ENCODE measurements at regions not wholly inside any gene's neighbourhood (a gene's known extent, or its start where the extent isn't known, plus 50 kb on each side); places are given as distances from the start of the nearest gene placed in this dataset.

DNA sequence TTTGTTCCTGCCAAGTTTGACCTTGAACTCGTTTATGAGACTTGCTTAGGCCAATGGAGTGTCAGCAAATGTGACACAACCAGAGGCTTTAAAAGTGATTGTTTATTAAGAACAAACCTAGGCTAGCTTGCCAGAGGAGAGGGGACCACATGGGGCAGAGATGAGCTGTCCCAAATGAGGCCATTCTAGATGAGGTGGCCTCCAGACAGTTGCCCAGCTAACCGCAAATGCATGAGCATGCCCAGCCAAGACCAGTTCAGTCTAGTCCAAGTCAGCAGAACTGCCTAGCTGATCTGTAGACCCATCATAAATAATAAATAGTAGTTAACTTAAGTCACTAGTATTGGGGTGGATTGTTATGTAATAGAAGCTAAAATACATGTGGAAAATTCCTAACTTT is 172.8 kb upstream of the DYRK2 start:
- no peaks in the 10 kb centered on the region for H3K9me1 ChIP-seq (ENCODE audit: control insufficient read depth, insufficient read depth, low read length)
- DNase-seq (ENCODE audit: extremely low read depth in 1 of 4, low spot score in 3 of 4) (no peak), FAIRE-seq (no peak), ATAC-seq (no peak)
- in situ Hi-C loops (cut with MboI) = no loop called here
- BruUV-seq (replicated peaks) = no TSS peak
- no peaks in the 10 kb centered on the region for H4K20me1 ChIP-seq (replicated peaks; ENCODE audit: control insufficient read depth, insufficient read depth, low read length)
- no peaks in the 10 kb centered on the region for H3K79me2 ChIP-seq (ENCODE audit: control insufficient read depth, insufficient read depth, low read length)
- no peak overlapping the region for H3K9ac ChIP-seq (ENCODE audit: insufficient read depth in 1 of 2, low read depth in 2 of 2, low read length in 2 of 2)
- no peak overlapping the region for H3K27ac ChIP-seq (ENCODE audit: extremely low read depth, low read depth, low read length)
- ChIA-PET CTCF (ENCODE audit: low intra/inter-chr PET ratio) (no interaction called here), POLR2A (no interaction called here)
- no peaks in the 10 kb centered on the region for H3K4me1 ChIP-seq (replicated peaks in 1 of 2; ENCODE audit: control insufficient read depth in 2 of 2, insufficient read depth in 2 of 2, low read length in 2 of 2)
- H3K4me3 ChIP-seq = no peak overlapping the region
- no peaks in the 10 kb centered on the region for H3K9me3 ChIP-seq (replicated peaks; ENCODE audit: control insufficient read depth, insufficient read depth, low read depth, low read length)
- H3K27me3 ChIP-seq (ENCODE audit: control insufficient read depth in 2 of 2, insufficient read depth in 2 of 2, low read length in 2 of 2) = no peaks in the 10 kb centered on the region
- H3K36me3 ChIP-seq (ENCODE audit: control insufficient read depth, insufficient read depth, low read length) = no peaks in the 10 kb centered on the region
- H2AFZ ChIP-seq (ENCODE audit: low read depth, low read length) = no peak overlapping the region
- WGBS (ENCODE audit: insufficient coverage, low coverage, missing lambda C conversion rate) = 0% methylated on average over 2 of the region's 2 CpGs
- H3K4me2 ChIP-seq (ENCODE audit: insufficient read depth, low read length) = no peak overlapping the region
- intact Hi-C loops (cut with micrococcal nuclease) = no loop called here
- TF ChIP-seq CBX3 (IDR thresholded peaks at IDR 0.05; ENCODE audit: borderline replicate concordance in 1 of 2, low read length in 2 of 2) (no peak), U2AF1 (optimal IDR thresholded peaks at IDR 0.05; ENCODE audit: low read depth, low read length) (no peak), ARHGAP35 (IDR thresholded peaks at IDR 0.05; ENCODE audit: partially characterized antibody) (no peak), DDX20 (tag; IDR thresholded peaks at IDR 0.05; ENCODE audit: low read depth) (no peak), JUNB (CRISPR knock-in tag; conservative IDR thresholded peaks at IDR 0.05) (no peak), GTF2F1 (IDR thresholded peaks at IDR 0.05; ENCODE audit: low read depth, low read length) (no peak), ZNF507 (tag; conservative IDR thresholded peaks at IDR 0.05) (no peak), TAL1 (IDR thresholded peaks at IDR 0.05) (no peak), ZBTB1 (CRISPR knock-in tag; IDR thresholded peaks at IDR 0.05; ENCODE audit: borderline replicate concordance, low read depth) (no peak)
- TF ChIP-seq, protein P1, sequence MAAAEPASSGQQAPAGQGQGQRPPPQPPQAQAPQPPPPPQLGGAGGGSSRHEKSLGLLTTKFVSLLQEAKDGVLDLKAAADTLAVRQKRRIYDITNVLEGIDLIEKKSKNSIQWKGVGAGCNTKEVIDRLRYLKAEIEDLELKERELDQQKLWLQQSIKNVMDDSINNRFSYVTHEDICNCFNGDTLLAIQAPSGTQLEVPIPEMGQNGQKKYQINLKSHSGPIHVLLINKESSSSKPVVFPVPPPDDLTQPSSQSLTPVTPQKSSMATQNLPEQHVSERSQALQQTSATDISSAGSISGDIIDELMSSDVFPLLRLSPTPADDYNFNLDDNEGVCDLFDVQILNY (CRISPR knock-in tag; IDR thresholded peaks at IDR 0.05) = no peak
- TF ChIP-seq, protein P2, sequence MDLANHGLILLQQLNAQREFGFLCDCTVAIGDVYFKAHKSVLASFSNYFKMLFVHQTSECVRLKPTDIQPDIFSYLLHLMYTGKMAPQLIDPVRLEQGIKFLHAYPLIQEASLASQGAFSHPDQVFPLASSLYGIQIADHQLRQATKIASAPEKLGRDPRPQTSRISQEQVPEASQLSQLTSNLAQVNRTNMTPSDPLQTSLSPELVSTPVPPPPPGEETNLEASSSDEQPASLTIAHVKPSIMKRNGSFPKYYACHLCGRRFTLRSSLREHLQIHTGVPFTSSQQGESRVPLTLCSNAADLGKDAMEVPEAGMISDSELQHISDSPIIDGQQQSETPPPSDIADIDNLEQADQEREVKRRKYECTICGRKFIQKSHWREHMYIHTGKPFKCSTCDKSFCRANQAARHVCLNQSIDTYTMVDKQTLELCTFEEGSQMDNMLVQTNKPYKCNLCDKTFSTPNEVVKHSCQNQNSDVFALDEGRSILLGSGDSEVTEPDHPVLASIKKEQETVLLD (IDR thresholded peaks at IDR 0.05) = no peak

Measured in K562 (cell line).